Prostate gland (tissue), 2 donors: ENCODE measurements at regions not wholly inside any gene's neighbourhood (a gene's known extent, or its start where the extent isn't known, plus 50 kb on each side); places are given as distances from the start of the nearest gene placed in this dataset.

ENCODE experiments used
- DNase-seq: peaks from one replicate; pipeline ENCODE4 v3.0.0-alpha.2; 2019; ENCODE audit warnings: low spot score
- H3K27ac ChIP-seq, 2 donors: fragments of 200-600 bp; sonication (generic); 2 replicates each; pipeline ENCODE4 v1.5.1; 2017 to 2019
- H3K27me3 ChIP-seq: fragments of 200-600 bp; sonication (generic); replicated peaks from 2 replicates; pipeline ENCODE4 v1.5.1; 2019; ENCODE audit not compliant: insufficient read depth
- H3K36me3 ChIP-seq, 2 donors: fragments of 200-600 bp; sonication (generic); 1 replicate in 1 of 2; 2 replicates in 1 of 2; pipeline versions ENCODE4 v1.5.1 to v1.8.1; 2017 to 2019
- H3K4me1 ChIP-seq: fragments of 200-600 bp; sonication (generic); replicated peaks from 2 replicates; pipeline ENCODE4 v1.5.1; 2019
- H3K4me3 ChIP-seq, 2 donors: fragments of 200-600 bp; sonication (generic); 2 replicates each; pipeline ENCODE4 v1.5.1; 2017 to 2019
- H3K9me3 ChIP-seq: fragments of 200-600 bp; sonication (generic); 2 replicates; pipeline ENCODE4 v1.5.1; 2017
- CTCF ChIP-seq, 4 experiments: fragments of 200-600 bp in 2 of 4; fragments of 450-650 bp in 2 of 4; sonication (generic) in 2 of 4; IDR thresholded peaks; 1 replicate in 3 of 4; 2 replicates in 1 of 4; pipeline ENCODE4 v1.5.1; 2016 to 2019; ENCODE audit warnings: antibody characterized with exemption in 4 of 4, mild to moderate bottlenecking in 2 of 4, moderate library complexity in 2 of 4
- POLR2A ChIP-seq: fragments of 450-650 bp; IDR thresholded peaks from one replicate; pipeline ENCODE4 v1.6.1; 2016; ENCODE audit warnings: antibody characterized with exemption, mild to moderate bottlenecking
- POLR2AphosphoS5 ChIP-seq: sonication (generic); formaldehyde crosslinking; IDR thresholded peaks from one replicate; pipeline ENCODE4 v1.6.1; 2017; ENCODE audit warnings: antibody characterized with exemption
- WGBS: methylation state at CpG from one replicate; pipeline ENCODE4 v1.1.5; 2018; 5-methylcytosine and 5-hydroxymethylcytosine counted together
- intact Hi-C: fragments of 100-400 bp; cut with DNase I; formaldehyde crosslinking; loops from one replicate; pipeline ENCODE4 v1.14.2; 2022

GRCh38 chr2:8134985-8135682 lies 546.7 kb upstream of the ID2 start:
- TF ChIP-seq POLR2AphosphoS5 (no peak), CTCF (IDR thresholded peaks at IDR 0.05) (no peak), POLR2A (no peak)
- Histone ChIP-seq H3K4me3 (no peak overlapping the region), H3K27ac (peak overlapping the region in 1 of 2 donors; percentile 1), H3K36me3 (no peaks in the 10 kb centered on the region), H3K27me3 (no peaks in the 10 kb centered on the region), H3K4me1 (no peaks in the 10 kb centered on the region), H3K9me3 (no peaks in the 10 kb centered on the region)
- intact Hi-C loops, result loop anchor here (10.0 kb wide), 1 partner anchor 550 kb away; the partner anchor contains the start of gene ID2
- WGBS, result 52% methylated on average over 13 of the region's 13 CpGs
- no peak for DNase-seq

GRCh38 chr2:8137801-8138200 lies 544.1 kb upstream of the ID2 start:
- intact Hi-C loops, result loop anchor here (10.0 kb wide), 1 partner anchor 547 kb away; the partner anchor contains the start of gene ID2
- Histone ChIP-seq H3K4me3 (no peak overlapping the region), H3K27me3 (no peaks in the 10 kb centered on the region), H3K4me1 (no peaks in the 10 kb centered on the region), H3K27ac (no peak overlapping the region), H3K36me3 (no peaks in the 10 kb centered on the region), H3K9me3 (no peaks in the 10 kb centered on the region)
- WGBS, result 91% methylated on average over 7 of the region's 7 CpGs
- no peak for DNase-seq
- TF ChIP-seq POLR2A, result no peak

GRCh38 chr2:8138525-8138922 lies 543.3 kb upstream of the ID2 start:
- Histone ChIP-seq H3K36me3 (no peaks in the 10 kb centered on the region), H3K27me3 (no peaks in the 10 kb centered on the region), H3K4me3 (no peak overlapping the region), H3K9me3 (no peaks in the 10 kb centered on the region), H3K27ac (no peak overlapping the region), H3K4me1 (no peaks in the 10 kb centered on the region)
- 93% methylated on average over 3 of the region's 3 CpGs for WGBS
- intact Hi-C loops, result loop anchor here (10.0 kb wide), 1 partner anchor 546 kb away; the partner anchor contains the start of gene ID2
- DNase-seq, result no peak
- TF ChIP-seq POLR2AphosphoS5, result no peak
- TF ChIP-seq CTCF (IDR thresholded peaks at IDR 0.05), result no peak

- Histone ChIP-seq H3K4me3 (no peak overlapping the region), H3K27ac (no peak overlapping the region), H3K9me3 (no peaks in the 10 kb centered on the region), H3K27me3 (no peaks in the 10 kb centered on the region), H3K36me3 (no peaks in the 10 kb centered on the region), H3K4me1 (no peaks in the 10 kb centered on the region)
- TF ChIP-seq POLR2AphosphoS5, result no peak
- TF ChIP-seq CTCF (IDR thresholded peaks at IDR 0.05), result no peak
- no peak for TF ChIP-seq POLR2A
- no peak for DNase-seq
- intact Hi-C loops, result loop anchor here (10.0 kb wide), 1 partner anchor 546 kb away; the partner anchor contains the start of gene ID2
- WGBS, result 86% methylated on average over 10 of the region's 10 CpGs
Observed at GRCh38 chr2:8138923-8139667, 542.8 kb upstream of the ID2 start.

- WGBS, result 82% methylated on average over 2 of the region's 2 CpGs
- Histone ChIP-seq H3K27me3 (no peaks in the 10 kb centered on the region), H3K27ac (no peak overlapping the region), H3K4me3 (no peak overlapping the region), H3K9me3 (no peaks in the 10 kb centered on the region), H3K4me1 (no peaks in the 10 kb centered on the region), H3K36me3 (no peaks in the 10 kb centered on the region)
- DNase-seq, result no peak
- TF ChIP-seq CTCF (IDR thresholded peaks at IDR 0.05) (no peak), POLR2A (no peak), POLR2AphosphoS5 (no peak)
- intact Hi-C loops, result loop anchor here (10.0 kb wide), 1 partner anchor 545 kb away; the partner anchor contains the start of gene ID2
Observed at GRCh38 chr2:8139668-8140200, 542.1 kb upstream of the ID2 start.
